Activated CD4-positive, CD25-positive, alpha-beta regulatory T cell treated with anti-CD3 and anti-CD28 coated beads, Interleukin-2, amount 50 U/mL, for 16 hours (primary cell): ENCODE measurements at regions not wholly inside any gene's neighbourhood (a gene's known extent, or its start where the extent isn't known, plus 50 kb on each side); places are given as distances from the start of the nearest gene placed in this dataset.
"Not testable (repeated sequence)": the region's sequence is repeated elsewhere in the genome, so short reads cannot be mapped to it uniquely, and the experiment has no call there.

Experiments
- DNase-seq: peaks from one replicate; pipeline ENCODE4 v3.0.0-alpha.2; 2020; ENCODE audit warnings: low read depth, low spot score

- DNase-seq = no peak
Measured at GRCh38 chr5:82499725-82500244, 221.6 kb upstream of the RPS23 start.

GRCh38 chr5:82497242-82497641 is 219.1 kb upstream of the RPS23 start:
- no peak for DNase-seq

DNA sequence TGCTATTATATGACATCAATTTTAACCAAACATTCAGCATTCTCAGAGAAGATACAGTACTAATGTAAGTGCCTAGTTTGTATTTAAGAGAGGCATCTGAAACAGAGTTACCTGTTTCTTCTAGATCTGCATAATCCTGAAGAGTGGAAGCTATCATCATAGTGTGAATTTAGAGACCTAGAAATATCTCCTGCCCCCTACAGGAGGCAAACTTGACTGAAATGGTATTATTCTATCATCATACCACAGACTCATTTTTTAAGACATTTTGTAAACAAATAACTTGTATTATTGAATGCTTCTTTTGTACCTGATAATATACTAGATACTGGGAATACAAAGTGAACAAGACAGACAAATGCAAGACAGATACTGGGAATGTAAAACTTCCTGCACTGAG is 216.8 kb upstream of the RPS23 start:
- DNase-seq = no peak

DNA sequence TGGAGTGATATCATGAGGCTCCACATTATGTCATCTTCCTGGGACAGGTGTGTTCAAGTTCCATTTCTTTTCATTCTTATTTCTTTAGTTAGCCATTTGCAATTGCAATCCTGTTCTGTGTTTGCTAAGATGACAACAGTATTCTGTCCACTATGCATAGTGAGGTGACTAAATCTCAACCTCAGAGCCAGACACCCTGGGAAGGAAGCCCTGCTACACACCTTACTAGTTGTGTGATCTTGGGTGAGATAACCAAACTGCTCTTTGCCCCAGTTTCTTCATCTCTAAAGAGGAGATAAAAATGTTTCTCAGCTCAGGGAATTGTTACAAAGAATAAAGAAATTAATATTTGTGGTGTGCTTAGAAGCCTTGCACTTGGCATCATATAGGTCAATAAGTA is 215.1 kb upstream of the RPS23 start:
- DNase-seq = no peak

DNA sequence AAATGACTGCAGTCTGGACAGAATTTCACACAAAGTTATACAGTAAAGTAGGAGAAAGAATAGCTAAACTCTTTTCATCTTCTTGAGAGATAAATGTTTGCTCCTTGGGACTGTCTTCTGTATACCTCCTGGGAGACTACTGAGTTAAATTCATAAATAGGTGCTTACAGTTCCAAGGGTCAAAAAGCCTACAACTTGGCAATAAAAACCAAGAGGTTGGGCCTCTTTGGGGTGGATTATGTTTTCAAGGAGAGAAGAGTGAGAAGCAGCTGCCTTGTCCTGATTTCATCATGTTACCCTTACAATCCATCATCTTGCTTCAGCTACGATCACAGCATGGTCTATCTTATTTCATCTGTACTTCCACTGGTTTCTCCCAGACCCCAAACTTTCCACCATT is 213.2 kb upstream of the RPS23 start:
- DNase-seq = no peak

GRCh38 chr5:82489683-82490082 is 211.5 kb upstream of the RPS23 start:
- DNase-seq = no peak

GRCh38 chr5:82487131-82487530 is 209.0 kb upstream of the RPS23 start:
- no peak for DNase-seq

DNA sequence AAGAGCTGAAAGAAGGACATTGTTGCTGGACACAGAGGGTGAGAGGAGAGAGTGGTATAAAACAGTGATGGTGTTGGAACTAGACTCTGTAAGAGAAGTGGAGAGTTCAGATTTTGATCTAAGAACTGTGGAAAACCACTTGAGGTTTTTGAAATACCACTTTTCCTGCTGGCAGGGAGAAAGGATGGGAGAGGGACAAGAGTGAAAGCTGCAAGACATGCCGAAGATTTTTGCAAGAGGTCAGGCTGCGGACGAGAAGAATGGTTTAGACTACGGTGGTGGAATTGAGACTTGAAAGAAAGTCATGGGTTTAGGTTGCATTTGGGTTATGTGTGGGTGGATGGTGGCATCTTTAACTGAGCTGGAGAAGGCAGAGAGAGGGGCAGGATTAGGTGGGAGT is 202.2 kb upstream of the RPS23 start:
- DNase-seq = no peak

DNA sequence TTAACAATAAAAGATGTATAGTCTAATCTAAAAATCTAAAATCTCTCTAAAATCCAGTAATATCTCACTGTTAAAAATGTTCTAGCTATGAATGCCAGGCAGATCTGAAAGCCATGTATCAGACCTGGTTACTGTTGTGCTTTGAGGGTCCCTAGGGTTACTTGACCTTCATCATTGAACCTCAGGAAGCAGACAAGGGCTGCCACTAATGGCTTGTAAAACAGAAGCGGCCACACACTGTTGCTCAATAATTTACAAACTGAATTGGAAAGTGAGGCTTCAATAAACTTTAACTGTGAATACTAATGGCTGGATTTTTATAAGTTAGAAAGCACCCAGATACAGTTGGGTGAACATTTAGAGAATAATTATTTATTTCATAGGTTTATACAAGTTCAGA is 198.0 kb upstream of the RPS23 start:
- no peak for DNase-seq

GRCh38 chr5:82473262-82473661 is 195.1 kb upstream of the RPS23 start:
- DNase-seq = no peak

- DNase-seq = no peak
Measured at GRCh38 chr5:82470185-82470994, 192.2 kb upstream of the RPS23 start.

DNA sequence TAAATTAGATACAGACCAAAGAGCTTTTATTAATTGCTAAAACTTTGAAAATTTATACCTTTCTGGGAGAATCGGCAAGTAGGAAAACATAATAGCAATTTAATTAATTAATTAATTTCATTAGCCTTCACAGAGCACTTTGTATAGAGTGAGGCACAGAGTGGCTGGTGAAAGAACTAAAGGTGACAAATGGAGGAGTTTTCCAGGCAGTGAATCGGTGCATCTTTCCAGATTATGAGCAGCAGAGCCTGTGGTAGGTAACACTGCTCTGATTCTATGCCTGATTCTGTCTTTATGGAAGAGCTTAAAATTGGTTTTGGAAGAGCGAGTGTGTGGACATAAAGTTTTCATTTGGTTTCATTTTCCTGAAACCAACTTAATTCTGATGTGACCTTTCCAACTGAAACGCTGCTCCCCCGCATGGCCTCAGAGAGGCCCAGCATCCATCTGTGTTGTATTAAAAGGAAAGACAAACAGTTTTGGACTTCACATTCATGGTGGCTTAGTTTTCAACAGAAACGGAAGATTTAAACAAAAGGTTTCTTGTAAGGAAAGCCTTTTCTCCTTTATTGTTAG is 188.9 kb upstream of the RPS23 start:
- no peak for DNase-seq

DNA sequence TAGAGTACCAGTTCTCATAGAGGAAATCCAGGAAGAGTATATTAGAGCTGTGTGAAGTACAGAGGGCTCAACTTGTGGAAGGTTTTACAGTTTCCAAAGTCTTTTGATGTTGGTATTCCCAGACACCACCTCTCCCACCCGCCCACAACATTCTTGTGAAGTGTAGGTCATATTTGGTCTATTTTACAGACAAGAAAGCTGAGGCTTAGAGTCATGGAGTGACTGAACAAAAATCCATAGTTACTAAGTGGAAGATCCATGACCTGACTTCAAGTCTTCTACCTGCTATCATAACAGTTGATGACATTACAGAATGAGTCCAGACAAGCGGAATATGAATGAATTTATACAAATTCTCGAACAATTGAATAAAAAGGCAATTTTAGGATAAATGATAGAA is 187.1 kb upstream of the RPS23 start:
- DNase-seq = no peak

GRCh38 chr5:82459626-82460025 is 181.5 kb upstream of the RPS23 start:
- DNase-seq = no peak

- DNase-seq = not testable (repeated sequence)
Measured at GRCh38 chr5:82455317-82455716, 177.2 kb upstream of the RPS23 start.

- no peak for DNase-seq
Measured at GRCh38 chr5:82448374-82448773, 170.2 kb upstream of the RPS23 start.

DNA sequence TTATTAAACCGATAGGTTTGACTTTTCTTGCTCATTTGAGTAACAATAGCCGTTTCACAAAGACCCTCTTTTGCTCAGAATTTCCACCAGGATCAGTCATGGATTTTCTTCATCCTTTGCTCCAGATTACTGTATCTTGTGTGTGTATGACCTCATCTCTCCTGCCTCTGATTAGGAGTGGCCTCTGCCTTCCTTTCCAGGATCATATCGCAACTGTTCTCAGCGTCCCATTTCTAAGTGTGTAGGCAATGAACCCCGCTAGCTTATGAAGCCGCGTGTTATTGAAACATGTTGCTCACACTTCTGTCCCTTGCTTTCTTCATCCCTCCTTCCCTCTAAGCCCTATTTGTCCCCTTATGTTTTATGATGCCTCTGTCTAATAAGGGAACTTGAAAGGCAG is 169.8 kb upstream of the RPS23 start:
- DNase-seq = no peak

- no peak for DNase-seq
Measured at GRCh38 chr5:82446809-82447208, 168.7 kb upstream of the RPS23 start.

- no peak for DNase-seq
Measured at GRCh38 chr5:82445726-82446335, 167.7 kb upstream of the RPS23 start.

GRCh38 chr5:82439750-82440445 is 161.7 kb upstream of the RPS23 start:
- DNase-seq = no peak

GRCh38 chr5:82437565-82437964 is 159.4 kb upstream of the RPS23 start:
- DNase-seq = not testable (repeated sequence)

- no peak for DNase-seq
Measured at GRCh38 chr5:82436291-82436690, 158.1 kb upstream of the RPS23 start.
